SK-N-SH treated with all-trans-retinoic acid at 6 μM for 48 hours (cell line): ENCODE measurements at regions not wholly inside any gene's neighbourhood (a gene's known extent, or its start where the extent isn't known, plus 50 kb on each side); places are given as distances from the start of the nearest gene placed in this dataset.

Experiments
- ARNTL ChIP-seq: fragments of 450-650 bp; formaldehyde crosslinking; IDR thresholded peaks from 2 replicates; pipeline ENCODE4 v1.5.0; 2020; ENCODE audit warnings: low read depth, mild to moderate bottlenecking, moderate library complexity, borderline replicate concordance
- BACH2 ChIP-seq: fragments of 250-450 bp; sonication (Bioruptor Pico); IDR thresholded peaks from 2 replicates; pipeline ENCODE4 v1.9.0; 2021; ENCODE audit warnings: mild to moderate bottlenecking, borderline replicate concordance
- ESRRG ChIP-seq: fragments of 250-450 bp; sonication (Bioruptor Pico); IDR thresholded peaks from 2 replicates; pipeline ENCODE4 v1.6.1; 2021; ENCODE audit warnings: mild to moderate bottlenecking
- ISL1 ChIP-seq: fragments of 250-450 bp; sonication (Bioruptor Pico); IDR thresholded peaks from 2 replicates; pipeline ENCODE4 v2.1.2; 2022; ENCODE audit warnings: mild to moderate bottlenecking, moderate library complexity
- PATZ1 ChIP-seq: fragments of 250-450 bp; sonication (Bioruptor Pico); IDR thresholded peaks from 2 replicates; pipeline ENCODE4 v1.8.0; 2020; ENCODE audit warnings: mild to moderate bottlenecking, moderate library complexity, borderline replicate concordance
- RARB ChIP-seq: fragments of 250-450 bp; sonication (Bioruptor Pico); IDR thresholded peaks from 2 replicates; pipeline ENCODE4 v1.8.0; 2021; ENCODE audit warnings: mild to moderate bottlenecking, moderate library complexity
- TSHZ2 ChIP-seq: fragments of 250-450 bp; sonication (Bioruptor Pico); IDR thresholded peaks from 2 replicates; pipeline ENCODE4 v1.5.0; 2020; ENCODE audit warnings: mild to moderate bottlenecking, moderate library complexity
- ZFP3 ChIP-seq: fragments of 250-450 bp; sonication (Bioruptor Pico); IDR thresholded peaks from 2 replicates; pipeline ENCODE4 v1.5.0; 2020; ENCODE audit warnings: mild to moderate bottlenecking, moderate library complexity
- ZFP30 ChIP-seq: fragments of 450-650 bp; formaldehyde crosslinking; IDR thresholded peaks from 2 replicates; pipeline ENCODE4 v1.5.0; 2022; ENCODE audit warnings: mild to moderate bottlenecking, moderate library complexity
- ZNF8 ChIP-seq: fragments of 450-650 bp; formaldehyde crosslinking; IDR thresholded peaks from 2 replicates; pipeline ENCODE4 v1.5.0; 2020; ENCODE audit warnings: mild to moderate bottlenecking, moderate library complexity
- TF ChIP-seq, protein P1 (sequence below): fragments of 250-450 bp; sonication (Bioruptor Pico); IDR thresholded peaks from 2 replicates; pipeline ENCODE4 v1.8.0; 2021; ENCODE audit warnings: low read depth, mild to moderate bottlenecking, moderate library complexity, borderline replicate concordance
- TF ChIP-seq, protein P2 (sequence below): fragments of 250-450 bp; sonication (Bioruptor Pico); IDR thresholded peaks from 2 replicates; pipeline ENCODE4 v1.5.1; 2020; ENCODE audit warnings: low read depth, mild to moderate bottlenecking, moderate library complexity

GRCh38 chr1:209486861-209487593 lies 96.5 kb upstream of the CAMK1G start:
- TF ChIP-seq ESRRG (CRISPR knock-in tag) = no peak
- no peak for TF ChIP-seq BACH2 (CRISPR knock-in tag)
- TF ChIP-seq ZFP30 (CRISPR knock-in tag) = no peak
- no peak for TF ChIP-seq RARB
- TF ChIP-seq TSHZ2 = no peak
- TF ChIP-seq ZFP3 = no peak
- no peak for TF ChIP-seq ISL1 (CRISPR knock-in tag)
- TF ChIP-seq, protein P1, sequence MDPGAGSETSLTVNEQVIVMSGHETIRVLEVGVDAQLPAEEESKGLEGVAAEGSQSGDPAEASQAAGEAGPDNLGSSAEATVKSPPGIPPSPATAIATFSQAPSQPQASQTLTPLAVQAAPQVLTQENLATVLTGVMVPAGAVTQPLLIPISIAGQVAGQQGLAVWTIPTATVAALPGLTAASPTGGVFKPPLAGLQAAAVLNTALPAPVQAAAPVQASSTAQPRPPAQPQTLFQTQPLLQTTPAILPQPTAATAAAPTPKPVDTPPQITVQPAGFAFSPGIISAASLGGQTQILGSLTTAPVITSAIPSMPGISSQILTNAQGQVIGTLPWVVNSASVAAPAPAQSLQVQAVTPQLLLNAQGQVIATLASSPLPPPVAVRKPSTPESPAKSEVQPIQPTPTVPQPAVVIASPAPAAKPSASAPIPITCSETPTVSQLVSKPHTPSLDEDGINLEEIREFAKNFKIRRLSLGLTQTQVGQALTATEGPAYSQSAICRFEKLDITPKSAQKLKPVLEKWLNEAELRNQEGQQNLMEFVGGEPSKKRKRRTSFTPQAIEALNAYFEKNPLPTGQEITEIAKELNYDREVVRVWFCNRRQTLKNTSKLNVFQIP (CRISPR knock-in tag) = no peak
- TF ChIP-seq PATZ1 (CRISPR knock-in tag) = no peak
- TF ChIP-seq, protein P2, sequence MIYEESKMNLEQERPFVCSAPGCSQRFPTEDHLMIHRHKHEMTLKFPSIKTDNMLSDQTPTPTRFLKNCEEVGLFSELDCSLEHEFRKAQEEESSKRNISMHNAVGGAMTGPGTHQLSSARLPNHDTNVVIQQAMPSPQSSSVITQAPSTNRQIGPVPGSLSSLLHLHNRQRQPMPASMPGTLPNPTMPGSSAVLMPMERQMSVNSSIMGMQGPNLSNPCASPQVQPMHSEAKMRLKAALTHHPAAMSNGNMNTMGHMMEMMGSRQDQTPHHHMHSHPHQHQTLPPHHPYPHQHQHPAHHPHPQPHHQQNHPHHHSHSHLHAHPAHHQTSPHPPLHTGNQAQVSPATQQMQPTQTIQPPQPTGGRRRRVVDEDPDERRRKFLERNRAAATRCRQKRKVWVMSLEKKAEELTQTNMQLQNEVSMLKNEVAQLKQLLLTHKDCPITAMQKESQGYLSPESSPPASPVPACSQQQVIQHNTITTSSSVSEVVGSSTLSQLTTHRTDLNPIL = no peak
- no peak for TF ChIP-seq ZNF8
- TF ChIP-seq ARNTL (CRISPR knock-in tag) = no peak
